ACC112 (cell line): ENCODE measurements at regions not wholly inside any gene's neighbourhood (a gene's known extent, or its start where the extent isn't known, plus 50 kb on each side); places are given as distances from the start of the nearest gene placed in this dataset.

Experiments used
- H2AFZ ChIP-seq: fragments of 200-600 bp; sonication (generic); one replicate; pipeline ENCODE4 v1.6.0; 2017; ENCODE audit warnings: antibody characterized with exemption, low read length; ENCODE audit not compliant: unreplicated experiment
- H3K27ac ChIP-seq: fragments of 200-600 bp; sonication (generic); 2 replicates; pipeline ENCODE4 v1.5.1; 2014; ENCODE audit warnings: low read depth, mild to moderate bottlenecking, antibody characterized with exemption, low read length, moderate library complexity
- H3K27me3 ChIP-seq: fragments of 200-600 bp; sonication (generic); 2 replicates; pipeline ENCODE4 v1.6.1; 2014; ENCODE audit warnings: mild to moderate bottlenecking, antibody characterized with exemption, low read length, moderate library complexity, mixed read lengths; ENCODE audit not compliant: insufficient read depth
- H3K36me3 ChIP-seq: fragments of 200-600 bp; sonication (generic); 2 replicates; pipeline ENCODE4 v1.6.1; 2016; ENCODE audit warnings: mild to moderate bottlenecking, antibody characterized with exemption, low read length, moderate library complexity, mixed read lengths; ENCODE audit not compliant: insufficient read depth
- H3K4me1 ChIP-seq: fragments of 200-600 bp; sonication (generic); one replicate; pipeline ENCODE4 v1.6.1; 2016; ENCODE audit warnings: low read length, mixed read lengths; ENCODE audit not compliant: insufficient read depth, unreplicated experiment, control insufficient read depth
- H3K4me3 ChIP-seq: fragments of 200-600 bp; sonication (generic); 2 replicates; pipeline ENCODE4 v1.5.1; 2014; ENCODE audit warnings: mild to moderate bottlenecking, low read depth, low read length
- H3K79me2 ChIP-seq: fragments of 200-600 bp; sonication (generic); one replicate; pipeline ENCODE4 v1.6.0; 2016; ENCODE audit warnings: low read length; ENCODE audit not compliant: control insufficient read depth, unreplicated experiment, insufficient read depth

GRCh38 chr21:16347223-16347622 is 617.4 kb downstream of the USP25 start:
- Histone ChIP-seq H3K79me2 (no peaks in the 10 kb centered on the region), H3K36me3 (no peaks in the 10 kb centered on the region), H3K27me3 (no peaks in the 10 kb centered on the region), H3K4me1 (no peaks in the 10 kb centered on the region), H3K4me3 (no peak overlapping the region), H2AFZ (no peak overlapping the region), H3K27ac (no peak overlapping the region)

- Histone ChIP-seq H2AFZ (no peak overlapping the region), H3K27me3 (no peaks in the 10 kb centered on the region), H3K27ac (no peak overlapping the region), H3K4me1 (no peaks in the 10 kb centered on the region), H3K36me3 (no peaks in the 10 kb centered on the region), H3K79me2 (no peaks in the 10 kb centered on the region), H3K4me3 (no peak overlapping the region)
Observed at GRCh38 chr21:16353764-16354163, 624.0 kb downstream of the USP25 start.

- H3K27ac ChIP-seq: no peak overlapping the region
- H3K79me2 ChIP-seq: no peaks in the 10 kb centered on the region
- H3K4me3 ChIP-seq: no peak overlapping the region
- no peak overlapping the region for H2AFZ ChIP-seq
- no peaks in the 10 kb centered on the region for H3K36me3 ChIP-seq
- no peaks in the 10 kb centered on the region for H3K27me3 ChIP-seq
- H3K4me1 ChIP-seq: no peaks in the 10 kb centered on the region
Observed at GRCh38 chr21:16357994-16358393, 628.2 kb downstream of the USP25 start.

- no peaks in the 10 kb centered on the region for H3K27me3 ChIP-seq
- H3K4me1 ChIP-seq: no peaks in the 10 kb centered on the region
- no peak overlapping the region for H3K4me3 ChIP-seq
- no peaks in the 10 kb centered on the region for H3K36me3 ChIP-seq
- H3K27ac ChIP-seq: no peak overlapping the region
- no peaks in the 10 kb centered on the region for H3K79me2 ChIP-seq
- no peak overlapping the region for H2AFZ ChIP-seq
Observed at GRCh38 chr21:16358784-16359183, 629.0 kb downstream of the USP25 start.

- Histone ChIP-seq H2AFZ (no peak overlapping the region), H3K4me1 (no peaks in the 10 kb centered on the region), H3K36me3 (no peaks in the 10 kb centered on the region)
Observed at GRCh38 chr21:16363100-16363499, 633.3 kb downstream of the USP25 start.

GRCh38 chr21:16363518-16363917 is 633.7 kb downstream of the USP25 start:
- Histone ChIP-seq H3K79me2 (no peaks in the 10 kb centered on the region), H3K4me1 (no peaks in the 10 kb centered on the region), H3K36me3 (no peaks in the 10 kb centered on the region), H3K27me3 (no peaks in the 10 kb centered on the region), H3K27ac (no peak overlapping the region), H2AFZ (no peak overlapping the region), H3K4me3 (no peak overlapping the region)

More at GRCh38 chr21:16363100-16363499, 633.3 kb downstream of the USP25 start:
- H3K27ac ChIP-seq: no peak overlapping the region
- no peaks in the 10 kb centered on the region for H3K79me2 ChIP-seq
- H3K27me3 ChIP-seq: no peaks in the 10 kb centered on the region
- no peak overlapping the region for H3K4me3 ChIP-seq

GRCh38 chr21:16366207-16366606 is 636.4 kb downstream of the USP25 start:
- Histone ChIP-seq H3K4me3 (no peak overlapping the region), H3K27ac (no peak overlapping the region), H3K36me3 (no peaks in the 10 kb centered on the region), H2AFZ (no peak overlapping the region), H3K4me1 (no peaks in the 10 kb centered on the region), H3K27me3 (no peaks in the 10 kb centered on the region), H3K79me2 (no peaks in the 10 kb centered on the region)

- Histone ChIP-seq H2AFZ (no peak overlapping the region), H3K79me2 (no peaks in the 10 kb centered on the region), H3K4me3 (no peak overlapping the region), H3K4me1 (no peaks in the 10 kb centered on the region), H3K27ac (no peak overlapping the region), H3K27me3 (no peaks in the 10 kb centered on the region), H3K36me3 (no peaks in the 10 kb centered on the region)
Observed at GRCh38 chr21:16367079-16367478, 637.3 kb downstream of the USP25 start.

GRCh38 chr21:16370186-16370585 is 640.4 kb downstream of the USP25 start:
- H3K79me2 ChIP-seq: no peaks in the 10 kb centered on the region
- no peaks in the 10 kb centered on the region for H3K4me1 ChIP-seq
- no peaks in the 10 kb centered on the region for H3K27me3 ChIP-seq
- H3K27ac ChIP-seq: no peak overlapping the region
- no peak overlapping the region for H2AFZ ChIP-seq
- H3K36me3 ChIP-seq: no peaks in the 10 kb centered on the region
- no peak overlapping the region for H3K4me3 ChIP-seq

GRCh38 chr21:16372586-16372985 is 642.8 kb downstream of the USP25 start:
- H3K79me2 ChIP-seq: no peaks in the 10 kb centered on the region
- no peak overlapping the region for H3K27ac ChIP-seq
- H3K27me3 ChIP-seq: no peaks in the 10 kb centered on the region
- H3K4me3 ChIP-seq: no peak overlapping the region
- no peaks in the 10 kb centered on the region for H3K36me3 ChIP-seq
- H2AFZ ChIP-seq: no peak overlapping the region
- no peaks in the 10 kb centered on the region for H3K4me1 ChIP-seq

- H3K27me3 ChIP-seq: no peaks in the 10 kb centered on the region
- H3K27ac ChIP-seq: no peak overlapping the region
- no peak overlapping the region for H3K4me3 ChIP-seq
- no peaks in the 10 kb centered on the region for H3K79me2 ChIP-seq
- H3K4me1 ChIP-seq: no peaks in the 10 kb centered on the region
- H3K36me3 ChIP-seq: no peaks in the 10 kb centered on the region
- H2AFZ ChIP-seq: no peak overlapping the region
Observed at GRCh38 chr21:16376673-16377072, 646.9 kb downstream of the USP25 start.
